HepG2 (cell line): ENCODE measurements at regions not wholly inside any gene's neighbourhood (a gene's known extent, or its start where the extent isn't known, plus 50 kb on each side); places are given as distances from the start of the nearest gene placed in this dataset.

Experiments used
- ATAC-seq: fragments of 200-7000 bp; cut with Tn5 transposase; 3 replicates; pipeline ENCODE4 v1.9.1; 2020; ENCODE audit warnings: mild to moderate bottlenecking, moderate library complexity
- BruUV-seq: library from RNA; stranded (reverse); fragments of 400-500 nt; replicated peaks from 2 replicates; lab custom pipeline; 2021; lab: Mats Ljungman, UMichigan
- CTCF ChIA-PET: fragments of 300-600 bp; formaldehyde crosslinking; extraction: SDS; loops from one replicate; lab custom pipeline; 2021; ENCODE audit warnings: low total read pairs, inconsistent platforms, low intra/inter-chr PET ratio; lab: Yijun Ruan, JAX
- POLR2A ChIA-PET: fragments of 350-600 bp; sonication (Branson Sonifier 250); formaldehyde crosslinking; loops from one replicate; lab custom pipeline; 2020; ENCODE audit warnings: antibody characterized with exemption, inconsistent platforms; lab: Yijun Ruan, JAX
- DNase-seq: peaks from one replicate; pipeline ENCODE4 v3.0.0-alpha.2; 2015; ENCODE audit warnings: low spot score
- FAIRE-seq: peaks from 3 replicates; lab custom pipeline; 2011; peaks lifted over from hg19 to GRCh38; lab: Jason Lieb, UNC
- H2AFZ ChIP-seq: one replicate; pipeline ENCODE4 v1.6.1; 2011; ENCODE audit warnings: low read length, inconsistent platforms
- H3K27ac ChIP-seq: fragments of 300-600 bp; 3 replicates; pipeline ENCODE4 v1.8.0; 2011; ENCODE audit warnings: mixed run types, mild to moderate bottlenecking, mixed read lengths, low read length, inconsistent platforms; ENCODE audit not compliant: insufficient read depth; ENCODE audit errors: extremely low read length
- H3K27me3 ChIP-seq, 2 experiments: fragments of 200-600 bp in 1 of 2; 2 replicates in 1 of 2; 3 replicates in 1 of 2; pipeline versions ENCODE4 v1.6.0 to v1.8.0; 2011; ENCODE audit warnings: low read length in 2 of 2, mild to moderate bottlenecking in 2 of 2, moderate library complexity in 2 of 2, inconsistent platforms in 1 of 2; ENCODE audit not compliant: insufficient read depth in 2 of 2, control insufficient read depth in 1 of 2
- H3K36me3 ChIP-seq, 2 experiments: fragments of 200-600 bp in 1 of 2; replicated peaks in 1 of 2; 2 replicates in 1 of 2; 3 replicates in 1 of 2; pipeline versions ENCODE4 v1.5.1 to v1.8.0; 2011; ENCODE audit warnings: low read length in 2 of 2, inconsistent platforms in 1 of 2; ENCODE audit not compliant: insufficient read depth in 2 of 2, control insufficient read depth in 1 of 2
- H3K4me1 ChIP-seq: 2 replicates; pipeline ENCODE4 v1.5.1; 2012; ENCODE audit warnings: low read length, inconsistent platforms; ENCODE audit not compliant: insufficient read depth
- H3K4me2 ChIP-seq: 2 replicates; pipeline ENCODE4 v1.6.0; 2011; ENCODE audit warnings: low read depth, low read length, inconsistent platforms
- H3K4me3 ChIP-seq, 3 experiments: fragments of 200-600 bp in 1 of 3; sonication (generic), shearing (Covaris generic) in 1 of 3; replicated peaks in 1 of 3; 2 replicates each; pipeline ENCODE4 v1.5.1; 2011 to 2016; ENCODE audit warnings: low read length in 3 of 3, inconsistent platforms in 2 of 3, low read depth in 2 of 3, mild to moderate bottlenecking in 2 of 3, control low read depth in 1 of 3, mixed read lengths in 1 of 3; ENCODE audit not compliant: insufficient read depth in 1 of 3
- H3K79me2 ChIP-seq: one replicate; pipeline ENCODE4 v1.6.1; 2011; ENCODE audit warnings: low read length, inconsistent platforms; ENCODE audit not compliant: insufficient read depth
- H3K9ac ChIP-seq: 2 replicates; pipeline ENCODE4 v1.6.0; 2011; ENCODE audit warnings: mild to moderate bottlenecking, low read depth, low read length, inconsistent platforms; ENCODE audit not compliant: insufficient read depth
- H3K9me3 ChIP-seq: 2 replicates; pipeline ENCODE4 v1.5.1; 2012; ENCODE audit warnings: mild to moderate bottlenecking, low read length
- H4K20me1 ChIP-seq: 2 replicates; pipeline ENCODE4 v1.6.0; 2011; ENCODE audit warnings: inconsistent platforms, mild to moderate bottlenecking, low read length, moderate library complexity; ENCODE audit not compliant: insufficient read depth
- HNF1A ChIP-seq, 2 experiments: sonication (generic) in 1 of 2; formaldehyde crosslinking in 1 of 2; IDR thresholded peaks; 2 replicates each; pipeline versions ENCODE4 v1.4.0 to v1.6.1; 2016 to 2020; ENCODE audit warnings: borderline replicate concordance in 1 of 2, low read depth in 1 of 2, mild to moderate bottlenecking in 1 of 2, missing genetic modification reagents in 1 of 2
- IRF1 ChIP-seq: sonication (generic); formaldehyde crosslinking; IDR thresholded peaks from 2 replicates; pipeline ENCODE4 v1.4.0; 2020; ENCODE audit warnings: low read depth, mild to moderate bottlenecking, missing genetic modification reagents
- RARG ChIP-seq: sonication (generic); formaldehyde crosslinking; IDR thresholded peaks from 2 replicates; pipeline ENCODE4 v1.4.0; 2020; ENCODE audit warnings: low read depth, mild to moderate bottlenecking, missing genetic modification reagents
- RERE ChIP-seq: IDR thresholded peaks from 2 replicates; pipeline ENCODE4 v1.6.1; 2016; ENCODE audit warnings: low read depth, missing genetic modification reagents, missing compliant biosample characterization
- TEAD3 ChIP-seq: optimal IDR thresholded peaks from 2 replicates; pipeline ENCODE3; 2016; ENCODE audit warnings: borderline replicate concordance
- THAP8 ChIP-seq: sonication (generic); formaldehyde crosslinking; IDR thresholded peaks from 2 replicates; pipeline ENCODE4 v1.5.1; 2020; ENCODE audit warnings: missing genetic modification reagents, mild to moderate bottlenecking, borderline replicate concordance
- WIZ ChIP-seq: sonication (generic); formaldehyde crosslinking; IDR thresholded peaks from 2 replicates; pipeline ENCODE4 v1.5.1; 2020; ENCODE audit warnings: mild to moderate bottlenecking, missing genetic modification reagents
- YEATS4 ChIP-seq: sonication (generic); formaldehyde crosslinking; IDR thresholded peaks from 2 replicates; pipeline ENCODE4 v1.4.0; 2020; ENCODE audit warnings: missing genetic modification reagents, borderline replicate concordance
- ZNF253 ChIP-seq: sonication (generic); formaldehyde crosslinking; IDR thresholded peaks from 2 replicates; pipeline ENCODE4 v1.8.0; 2022; ENCODE audit warnings: mild to moderate bottlenecking, missing genetic modification reagents, borderline replicate concordance
- ZNF382 ChIP-seq: sonication (generic); formaldehyde crosslinking; IDR thresholded peaks from 2 replicates; pipeline ENCODE4 v1.5.0; 2020; ENCODE audit warnings: missing genetic modification reagents, mild to moderate bottlenecking, borderline replicate concordance
- ZNF724P ChIP-seq: sonication (generic); formaldehyde crosslinking; IDR thresholded peaks from 2 replicates; pipeline ENCODE4 v1.8.0; 2022; ENCODE audit warnings: missing genetic modification reagents, borderline replicate concordance
- in situ Hi-C: cut with HindIII; loops from 2 replicates; pipeline ENCODE4 v1.10.0; 2017; ENCODE audit warnings: low pct_unique_long_range_greater_than_20kb; ENCODE audit not compliant: extremely low pct_ligation_motif_present
- intact Hi-C: fragments of 100-400 bp; cut with micrococcal nuclease; formaldehyde crosslinking; loops from one replicate; pipeline ENCODE4 v1.10.0; 2022; ENCODE audit not compliant: unreplicated experiment

- no TSS peak for BruUV-seq
- intact Hi-C loops (no loop called here), in situ Hi-C loops (loop anchor here (25.0 kb wide), 2 partner anchors 1171 to 1721 kb away; no protein-coding TSS in a partner anchor)
- Histone ChIP-seq H3K9ac (no peak overlapping the region), H3K4me1 (no peaks in the 10 kb centered on the region), H3K27ac (no peak overlapping the region), H3K79me2 (no peaks in the 10 kb centered on the region), H3K4me3 (no peak overlapping the region), H4K20me1 (no peaks in the 10 kb centered on the region), H3K27me3 (no peaks in the 10 kb centered on the region), H3K9me3 (no peaks in the 10 kb centered on the region), H3K4me2 (no peak overlapping the region), H2AFZ (no peak overlapping the region), H3K36me3 (no peaks in the 10 kb centered on the region)
- FAIRE-seq (no peak), ATAC-seq (no peak), DNase-seq (no peak)
- ChIA-PET CTCF (no interaction called here), POLR2A (no interaction called here)
- TF ChIP-seq IRF1 (CRISPR knock-in tag): no peak
- no peak for TF ChIP-seq WIZ (CRISPR knock-in tag)
- TF ChIP-seq HNF1A (IDR thresholded peaks at IDR 0.05; ENCODE audit: low read depth): no peak
- no peak for TF ChIP-seq HNF1A (CRISPR knock-in tag; IDR thresholded peaks at IDR 0.05; ENCODE audit: borderline replicate concordance)
- TF ChIP-seq RARG (CRISPR knock-in tag): no peak
- TF ChIP-seq RERE (CRISPR knock-in tag): no peak
- no peak for TF ChIP-seq THAP8 (CRISPR knock-in tag)
- no peak for TF ChIP-seq ZNF253 (CRISPR knock-in tag)
- no peak for TF ChIP-seq TEAD3 (CRISPR knock-in tag)
- TF ChIP-seq ZNF382 (CRISPR knock-in tag): no peak
- TF ChIP-seq YEATS4 (CRISPR knock-in tag): no peak
- TF ChIP-seq ZNF724P (CRISPR knock-in tag): no peak
These were observed 603.5 kb downstream of the ARL4A start for GRCh38 chr7:13290975-13291374.
